Lung (tissue), 11 donors: ENCODE measurements at regions not wholly inside any gene's neighbourhood (a gene's known extent, or its start where the extent isn't known, plus 50 kb on each side); places are given as distances from the start of the nearest gene placed in this dataset.

Experiments used
- ATAC-seq: fragments of 200-7000 bp; cut with Tn5 transposase; one replicate; pipeline ENCODE4 v1.9.1; 2020; ENCODE audit warnings: moderate number of reproducible peaks; ENCODE audit not compliant: insufficient read depth, low FRiP score
- DNase-seq, 3 donors: peaks; one replicate each; pipeline ENCODE4 v3.0.0-alpha.2; 2013 to 2017
- H3K27ac ChIP-seq, 2 donors: one replicate each; pipeline ENCODE4 v1.5.1; 2013; ENCODE audit warnings: mild to moderate bottlenecking in 2 of 2, moderate library complexity in 2 of 2, control low read depth in 1 of 2, inconsistent platforms in 1 of 2, low read depth in 1 of 2, low read length in 1 of 2
- H3K27me3 ChIP-seq, 3 donors: one replicate each; pipeline ENCODE4 v1.5.1; 2013; ENCODE audit warnings: low read length in 2 of 3; ENCODE audit not compliant: control insufficient read depth in 3 of 3, insufficient read depth in 3 of 3
- H3K36me3 ChIP-seq, 4 donors: one replicate each; pipeline ENCODE4 v1.5.1; 2013; ENCODE audit warnings: low read length in 4 of 4, mild to moderate bottlenecking in 1 of 4, moderate library complexity in 1 of 4; ENCODE audit not compliant: control insufficient read depth in 4 of 4, insufficient read depth in 4 of 4
- H3K4me1 ChIP-seq, 5 donors: one replicate each; pipeline ENCODE4 v1.5.1; 2013; ENCODE audit warnings: low read length in 5 of 5, mild to moderate bottlenecking in 2 of 5, moderate library complexity in 1 of 5; ENCODE audit not compliant: control insufficient read depth in 5 of 5, insufficient read depth in 5 of 5
- H3K4me3 ChIP-seq: one replicate; pipeline ENCODE4 v1.5.1; 2013; ENCODE audit warnings: mild to moderate bottlenecking, control low read depth, moderate library complexity
- H3K9ac ChIP-seq, 2 donors: one replicate each; pipeline ENCODE4 v1.5.1; 2013; ENCODE audit warnings: low read length in 2 of 2, control low read depth in 1 of 2; ENCODE audit not compliant: insufficient read depth in 1 of 2
- H3K9me3 ChIP-seq, 4 donors: one replicate each; pipeline ENCODE4 v1.5.1; 2013; ENCODE audit warnings: low read length in 3 of 4, mild to moderate bottlenecking in 1 of 4, moderate library complexity in 1 of 4; ENCODE audit not compliant: control insufficient read depth in 4 of 4, insufficient read depth in 3 of 4
- WGBS, 2 donors: extraction: QIAGEN DNeasy Blood & Tissue Kit; methylation state at CpG; one replicate each; pipeline ENCODE4 v1.1.7; 2013; 5-methylcytosine and 5-hydroxymethylcytosine counted together
- TF ChIP-seq, protein P1 (sequence below): IDR thresholded peaks from 2 replicates; pipeline ENCODE4 v1.5.1; 2012; ENCODE audit warnings: mild to moderate bottlenecking; ENCODE audit errors: control extremely low read depth, extremely low read depth
- donor health status: control.
- donor health status: control.
- donor health status: Bipolar disorder and iron deficiency.
- donor health status: healthy.
- donor health status: DM: yes; HTN: yes; CAD: no.

DNA sequence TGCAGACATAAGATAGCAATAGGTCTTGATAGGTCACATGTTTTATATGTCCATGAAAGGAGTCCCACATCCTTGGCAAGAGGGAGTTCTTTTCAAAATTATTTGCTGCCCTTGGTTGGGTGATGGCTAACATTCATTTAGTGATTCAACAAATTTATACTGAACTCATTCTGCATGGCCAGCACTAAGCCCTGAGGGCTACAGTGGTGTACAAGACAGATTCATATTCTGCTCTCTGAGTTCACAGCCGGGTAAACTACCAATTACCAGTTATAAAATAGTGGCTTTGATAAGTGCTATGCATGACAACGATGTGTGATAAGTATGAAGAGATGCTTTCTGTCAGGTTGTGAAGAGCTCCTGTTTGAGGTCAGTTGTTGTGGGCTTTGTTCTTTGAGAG lies 340.0 kb downstream of the GABRG2 start:
- H3K4me3 ChIP-seq: no peak overlapping the region
- no peaks in the 10 kb centered on the region for H3K27me3 ChIP-seq
- no peak for ATAC-seq
- no peak overlapping the region for H3K27ac ChIP-seq
- no peak for DNase-seq
- H3K4me1 ChIP-seq: no peaks in the 10 kb centered on the region
- H3K9me3 ChIP-seq: peaks cover 0 to 2% (median 0%) of the 10 kb centered on the region in 4 donors
- no peaks in the 10 kb centered on the region for H3K36me3 ChIP-seq
- TF ChIP-seq, protein P1, sequence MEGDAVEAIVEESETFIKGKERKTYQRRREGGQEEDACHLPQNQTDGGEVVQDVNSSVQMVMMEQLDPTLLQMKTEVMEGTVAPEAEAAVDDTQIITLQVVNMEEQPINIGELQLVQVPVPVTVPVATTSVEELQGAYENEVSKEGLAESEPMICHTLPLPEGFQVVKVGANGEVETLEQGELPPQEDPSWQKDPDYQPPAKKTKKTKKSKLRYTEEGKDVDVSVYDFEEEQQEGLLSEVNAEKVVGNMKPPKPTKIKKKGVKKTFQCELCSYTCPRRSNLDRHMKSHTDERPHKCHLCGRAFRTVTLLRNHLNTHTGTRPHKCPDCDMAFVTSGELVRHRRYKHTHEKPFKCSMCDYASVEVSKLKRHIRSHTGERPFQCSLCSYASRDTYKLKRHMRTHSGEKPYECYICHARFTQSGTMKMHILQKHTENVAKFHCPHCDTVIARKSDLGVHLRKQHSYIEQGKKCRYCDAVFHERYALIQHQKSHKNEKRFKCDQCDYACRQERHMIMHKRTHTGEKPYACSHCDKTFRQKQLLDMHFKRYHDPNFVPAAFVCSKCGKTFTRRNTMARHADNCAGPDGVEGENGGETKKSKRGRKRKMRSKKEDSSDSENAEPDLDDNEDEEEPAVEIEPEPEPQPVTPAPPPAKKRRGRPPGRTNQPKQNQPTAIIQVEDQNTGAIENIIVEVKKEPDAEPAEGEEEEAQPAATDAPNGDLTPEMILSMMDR: no peak
- WGBS, 2 donors: 83 to 85% methylated on average over 2 of the region's 2 CpGs
- H3K9ac ChIP-seq: no peak overlapping the region

DNA sequence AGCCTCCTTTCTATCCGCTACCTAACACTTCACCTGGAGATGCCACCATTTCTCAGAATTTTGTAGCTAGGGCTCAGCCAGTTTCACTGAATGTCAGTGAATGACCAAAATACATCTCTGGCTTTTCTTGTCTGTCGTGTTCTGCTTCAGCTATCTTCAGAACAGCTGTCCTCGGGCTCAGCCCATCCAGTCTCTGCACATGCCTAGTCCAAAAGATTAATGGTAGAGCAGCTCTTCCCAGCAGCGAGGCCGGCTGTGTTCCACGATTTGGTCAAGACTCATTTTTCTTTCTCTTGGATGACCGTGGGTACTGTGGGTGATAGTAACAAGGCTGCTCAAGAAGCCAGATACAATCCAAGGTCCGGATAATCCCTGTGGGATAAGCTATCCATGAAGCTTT lies 342.8 kb downstream of the GABRG2 start:
- Histone ChIP-seq H3K9ac (no peak overlapping the region), H3K36me3 (no peaks in the 10 kb centered on the region), H3K4me1 (no peaks in the 10 kb centered on the region), H3K27ac (no peak overlapping the region), H3K9me3 (peaks cover 0 to 5% (median 0%) of the 10 kb centered on the region in 4 donors), H3K4me3 (no peak overlapping the region), H3K27me3 (no peaks in the 10 kb centered on the region)
- ATAC-seq (no peak), DNase-seq (no peak)
- TF ChIP-seq, protein P1: no peak
- WGBS, 2 donors: 65 to 82% methylated on average over 8 of the region's 8 CpGs

DNA sequence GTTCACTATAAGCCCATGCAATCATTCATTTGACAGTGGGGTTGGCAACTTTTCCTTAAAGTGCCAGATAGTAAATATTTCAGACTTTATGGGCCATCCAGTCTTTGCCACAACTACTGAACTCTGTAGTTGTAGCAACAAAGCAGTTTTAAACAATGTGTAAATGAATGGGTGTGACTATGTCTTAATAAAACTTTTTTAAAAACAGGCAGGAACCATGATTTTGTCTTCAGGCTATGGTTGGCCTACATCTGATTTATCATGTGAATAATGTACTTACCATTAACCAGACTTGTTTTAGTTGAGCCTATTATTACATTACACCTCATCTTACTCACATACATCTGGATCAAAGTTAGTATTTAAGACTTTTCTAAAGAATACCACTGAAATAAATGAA lies 361.6 kb downstream of the GABRG2 start:
- no peaks in the 10 kb centered on the region for H3K4me1 ChIP-seq
- no peaks in the 10 kb centered on the region for H3K9me3 ChIP-seq
- no peaks in the 10 kb centered on the region for H3K36me3 ChIP-seq
- ATAC-seq: no peak
- no peak overlapping the region for H3K4me3 ChIP-seq
- TF ChIP-seq, protein P1: no peak
- H3K9ac ChIP-seq: no peak overlapping the region
- no peak for DNase-seq
- no peaks in the 10 kb centered on the region for H3K27me3 ChIP-seq
- no peak overlapping the region for H3K27ac ChIP-seq

GRCh38 chr5:162434281-162434680 lies 366.7 kb downstream of the GABRG2 start:
- Histone ChIP-seq H3K9me3 (no peaks in the 10 kb centered on the region), H3K27ac (no peak overlapping the region), H3K4me3 (no peak overlapping the region), H3K4me1 (no peaks in the 10 kb centered on the region), H3K9ac (no peak overlapping the region), H3K36me3 (no peaks in the 10 kb centered on the region), H3K27me3 (no peaks in the 10 kb centered on the region)
- ATAC-seq: no peak
- 55 to 71% methylated on average over 1 of the region's 1 CpG for WGBS, 2 donors
- no peak for DNase-seq
- TF ChIP-seq, protein P1: no peak
